SK-N-MC (cell line): ENCODE measurements at regions not wholly inside any gene's neighbourhood (a gene's known extent, or its start where the extent isn't known, plus 50 kb on each side); places are given as distances from the start of the nearest gene placed in this dataset.

Experiments used
- EZH2 ChIP-seq: fragments of 200-600 bp; sonication (generic); IDR thresholded peaks from one replicate; pipeline ENCODE4 v1.6.1; 2017; ENCODE audit warnings: antibody characterized with exemption
- POLR2AphosphoS5 ChIP-seq: IDR thresholded peaks from 2 replicates; pipeline ENCODE4 v1.6.1; 2012; ENCODE audit warnings: mild to moderate bottlenecking, low read depth, low read length, borderline replicate concordance

DNA sequence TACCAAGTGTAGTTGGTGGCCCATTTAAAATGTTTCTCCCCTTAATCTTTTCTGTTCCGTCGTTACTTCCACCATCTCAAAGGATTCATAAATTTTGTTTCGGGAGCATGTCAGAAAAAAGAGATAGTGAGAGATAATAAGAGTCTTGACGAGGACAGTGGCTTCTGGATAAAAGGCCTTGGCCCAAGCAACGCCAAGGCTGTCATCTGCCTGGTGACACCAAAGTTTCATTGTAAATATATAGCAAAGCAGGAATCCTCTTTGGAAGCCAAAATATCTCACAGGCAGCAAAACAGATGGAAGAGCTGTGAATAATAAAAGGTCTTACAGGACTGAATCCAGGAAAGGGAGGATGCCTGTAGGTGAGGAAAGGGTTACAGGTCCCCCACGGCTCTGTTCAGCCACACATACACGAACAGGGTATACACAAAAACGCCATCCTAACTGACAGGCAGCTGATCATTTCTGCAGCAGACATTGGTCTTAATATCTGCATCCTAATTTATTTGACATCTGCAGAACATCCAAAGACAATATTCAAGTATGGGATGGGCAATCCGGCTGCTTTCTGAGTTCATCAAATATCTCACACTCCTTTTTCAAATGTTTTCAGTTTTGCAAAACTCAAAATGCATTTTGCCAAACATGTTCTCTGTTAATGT, 382.8 kb downstream of the OSR1 start:
- TF ChIP-seq EZH2, result no peak
- TF ChIP-seq POLR2AphosphoS5, result no peak
